ENCODE measurements at regions not wholly inside any gene's neighbourhood (a gene's known extent, or its start where the extent isn't known, plus 50 kb on each side); places are given as distances from the start of the nearest gene placed in this dataset.

GRCh38 chr3:165522386-165522785 lies 314.8 kb downstream of the BCHE start:
- TF ChIP-seq EZH2 (IDR thresholded peaks at IDR 0.05; ENCODE audit: low read length, unreplicated experiment): no peak
- TF ChIP-seq, protein P1, sequence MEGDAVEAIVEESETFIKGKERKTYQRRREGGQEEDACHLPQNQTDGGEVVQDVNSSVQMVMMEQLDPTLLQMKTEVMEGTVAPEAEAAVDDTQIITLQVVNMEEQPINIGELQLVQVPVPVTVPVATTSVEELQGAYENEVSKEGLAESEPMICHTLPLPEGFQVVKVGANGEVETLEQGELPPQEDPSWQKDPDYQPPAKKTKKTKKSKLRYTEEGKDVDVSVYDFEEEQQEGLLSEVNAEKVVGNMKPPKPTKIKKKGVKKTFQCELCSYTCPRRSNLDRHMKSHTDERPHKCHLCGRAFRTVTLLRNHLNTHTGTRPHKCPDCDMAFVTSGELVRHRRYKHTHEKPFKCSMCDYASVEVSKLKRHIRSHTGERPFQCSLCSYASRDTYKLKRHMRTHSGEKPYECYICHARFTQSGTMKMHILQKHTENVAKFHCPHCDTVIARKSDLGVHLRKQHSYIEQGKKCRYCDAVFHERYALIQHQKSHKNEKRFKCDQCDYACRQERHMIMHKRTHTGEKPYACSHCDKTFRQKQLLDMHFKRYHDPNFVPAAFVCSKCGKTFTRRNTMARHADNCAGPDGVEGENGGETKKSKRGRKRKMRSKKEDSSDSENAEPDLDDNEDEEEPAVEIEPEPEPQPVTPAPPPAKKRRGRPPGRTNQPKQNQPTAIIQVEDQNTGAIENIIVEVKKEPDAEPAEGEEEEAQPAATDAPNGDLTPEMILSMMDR (conservative IDR thresholded peaks at IDR 0.05; ENCODE audit: low read depth, low read length): no peak

Data from PC-3 (cell line).